Activated CD4-positive, alpha-beta memory T cell treated with anti-CD3 and anti-CD28 coated beads, Interleukin-2, amount 10 ng/mL, durations not matched to agents 7 days and 5 days (primary cell): ENCODE measurements at regions not wholly inside any gene's neighbourhood (a gene's known extent, or its start where the extent isn't known, plus 50 kb on each side); places are given as distances from the start of the nearest gene placed in this dataset.

ENCODE experiments used
- CTCF ChIA-PET: fragments of 350-600 bp; sonication (Branson Sonifier 250); formaldehyde crosslinking; loops from one replicate; lab custom pipeline; 2021; ENCODE audit warnings: antibody characterized with exemption, inconsistent platforms; lab: Charles Lee
- POLR2A ChIA-PET: fragments of 350-600 bp; sonication (Branson Sonifier 250); formaldehyde crosslinking; loops from one replicate; lab custom pipeline; 2021; ENCODE audit warnings: antibody characterized with exemption; lab: Charles Lee
- DNase-seq: peaks from one replicate; pipeline ENCODE4 v3.0.0-alpha.2; 2020
- H3K27ac Mint-ChIP-seq: one replicate; pipeline ENCODE4 v1.8.0; 2021; ENCODE audit warnings: mild to moderate bottlenecking, mixed read lengths
- H3K27me3 Mint-ChIP-seq: one replicate; pipeline ENCODE4 v1.8.0; 2021; ENCODE audit warnings: mixed read lengths
- H3K36me3 Mint-ChIP-seq: one replicate; pipeline ENCODE4 v1.8.0; 2021; ENCODE audit warnings: low read depth, mixed read lengths
- H3K4me1 Mint-ChIP-seq: one replicate; pipeline ENCODE4 v1.8.0; 2021; ENCODE audit warnings: mixed read lengths
- H3K4me3 Mint-ChIP-seq: one replicate; pipeline ENCODE4 v1.8.0; 2021; ENCODE audit warnings: mild to moderate bottlenecking, mixed read lengths
- H3K9me3 Mint-ChIP-seq: one replicate; pipeline ENCODE4 v1.8.0; 2021; ENCODE audit warnings: mixed read lengths

- H3K27ac Mint-ChIP-seq: no peak overlapping the region
- peaks cover 4% of the 10 kb centered on the region for H3K4me1 Mint-ChIP-seq
- no peak for DNase-seq
- H3K27me3 Mint-ChIP-seq: peaks cover 7% of the 10 kb centered on the region
- POLR2A ChIA-PET: no interaction called here
- H3K9me3 Mint-ChIP-seq: no peaks in the 10 kb centered on the region
- no peak overlapping the region for H3K4me3 Mint-ChIP-seq
- no peaks in the 10 kb centered on the region for H3K36me3 Mint-ChIP-seq
- CTCF ChIA-PET: no interaction called here
Observed at GRCh38 chr4:99763635-99764101, 53.0 kb upstream of the DAPP1 start.

DNA sequence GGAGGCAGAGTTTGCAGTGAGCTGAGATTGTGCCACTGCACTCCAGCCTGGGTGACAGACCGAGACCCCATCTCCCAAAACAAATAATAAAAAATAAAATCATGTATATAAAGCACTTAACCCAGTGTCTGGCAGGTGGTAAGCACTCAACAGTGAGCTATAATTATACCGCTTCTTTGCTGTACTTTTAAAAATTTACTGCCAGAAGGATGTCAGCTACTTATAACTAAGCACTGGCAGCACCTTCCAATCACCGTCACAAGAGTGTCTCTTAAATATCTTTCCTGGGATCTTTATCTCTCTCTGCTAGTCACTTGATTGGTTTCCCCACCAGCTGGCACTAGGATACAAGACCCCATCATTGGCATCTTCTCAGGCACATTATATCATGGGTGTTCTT is 53.9 kb upstream of the DAPP1 start:
- ChIA-PET POLR2A (no interaction called here), CTCF (interaction anchor here (1.2 kb wide), 1 partner anchor 46 kb away, joined by 3 read pairs; no protein-coding TSS in a partner anchor)
- H3K36me3 Mint-ChIP-seq: no peaks in the 10 kb centered on the region

GRCh38 chr4:99759988-99760387 is 56.6 kb upstream of the DAPP1 start:
- POLR2A ChIA-PET: no interaction called here

More for the DNA sequence above, 53.9 kb upstream of the DAPP1 start:
- no peak overlapping the region for H3K4me3 Mint-ChIP-seq
- no peak overlapping the region for H3K27ac Mint-ChIP-seq
- DNase-seq: no peak
- H3K4me1 Mint-ChIP-seq: peaks cover 4% of the 10 kb centered on the region
- H3K27me3 Mint-ChIP-seq: peaks cover 7% of the 10 kb centered on the region
- H3K9me3 Mint-ChIP-seq: no peaks in the 10 kb centered on the region

GRCh38 chr4:99759346-99759984 is 57.2 kb upstream of the DAPP1 start:
- POLR2A ChIA-PET: no interaction called here
- no peak for DNase-seq
- CTCF ChIA-PET: no interaction called here
- Mint-ChIP-seq H3K27ac (no peak overlapping the region), H3K27me3 (peaks cover 8% of the 10 kb centered on the region), H3K9me3 (no peaks in the 10 kb centered on the region), H3K4me1 (peaks cover 4% of the 10 kb centered on the region), H3K36me3 (no peaks in the 10 kb centered on the region), H3K4me3 (no peak overlapping the region)

More at GRCh38 chr4:99759988-99760387, 56.6 kb upstream of the DAPP1 start:
- no peaks in the 10 kb centered on the region for H3K36me3 Mint-ChIP-seq
- H3K4me3 Mint-ChIP-seq: no peak overlapping the region
- H3K27me3 Mint-ChIP-seq: peaks cover 8% of the 10 kb centered on the region
- H3K4me1 Mint-ChIP-seq: peaks cover 4% of the 10 kb centered on the region
- no peak for DNase-seq
- CTCF ChIA-PET: no interaction called here
- H3K27ac Mint-ChIP-seq: no peak overlapping the region
- no peaks in the 10 kb centered on the region for H3K9me3 Mint-ChIP-seq

- POLR2A ChIA-PET: no interaction called here
- Mint-ChIP-seq H3K27me3 (peaks cover 1% of the 10 kb centered on the region), H3K4me1 (no peaks in the 10 kb centered on the region), H3K4me3 (no peak overlapping the region), H3K27ac (no peak overlapping the region), H3K36me3 (no peaks in the 10 kb centered on the region), H3K9me3 (no peaks in the 10 kb centered on the region)
- CTCF ChIA-PET: no interaction called here
- no peak for DNase-seq
Observed at GRCh38 chr4:99755223-99755944, 61.2 kb upstream of the DAPP1 start.

GRCh38 chr4:99754756-99755155 is 61.9 kb upstream of the DAPP1 start:
- CTCF ChIA-PET: no interaction called here
- no peaks in the 10 kb centered on the region for H3K9me3 Mint-ChIP-seq

DNA sequence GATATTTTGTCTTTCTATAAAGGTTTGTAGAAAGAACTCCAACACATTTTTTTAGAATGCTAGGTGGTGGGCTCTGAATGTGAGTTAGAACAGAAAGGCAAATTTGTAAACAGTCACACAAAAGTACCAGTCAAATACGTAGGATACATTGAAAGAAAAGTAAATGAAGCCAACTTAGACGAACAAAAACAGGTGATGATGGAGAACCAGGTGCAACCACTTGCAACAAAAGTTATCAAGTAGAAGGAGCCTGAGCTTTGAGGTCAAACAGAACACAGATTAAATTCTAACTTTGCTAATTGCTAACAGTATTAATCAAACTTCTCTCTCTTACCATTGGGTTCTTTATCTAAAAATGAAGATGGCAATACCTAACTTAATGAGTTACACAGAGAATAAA is 62.7 kb upstream of the DAPP1 start:
- Mint-ChIP-seq H3K27ac (no peak overlapping the region), H3K9me3 (no peaks in the 10 kb centered on the region), H3K27me3 (peaks cover 1% of the 10 kb centered on the region), H3K4me1 (no peaks in the 10 kb centered on the region), H3K4me3 (no peak overlapping the region), H3K36me3 (no peaks in the 10 kb centered on the region)
- ChIA-PET CTCF (no interaction called here), POLR2A (no interaction called here)
- DNase-seq: no peak

More at GRCh38 chr4:99754756-99755155, 61.9 kb upstream of the DAPP1 start:
- H3K27ac Mint-ChIP-seq: no peak overlapping the region
- no peak overlapping the region for H3K4me3 Mint-ChIP-seq
- H3K36me3 Mint-ChIP-seq: no peaks in the 10 kb centered on the region
- POLR2A ChIA-PET: no interaction called here
- no peaks in the 10 kb centered on the region for H3K4me1 Mint-ChIP-seq
- DNase-seq: no peak
- H3K27me3 Mint-ChIP-seq: peaks cover 1% of the 10 kb centered on the region

DNA sequence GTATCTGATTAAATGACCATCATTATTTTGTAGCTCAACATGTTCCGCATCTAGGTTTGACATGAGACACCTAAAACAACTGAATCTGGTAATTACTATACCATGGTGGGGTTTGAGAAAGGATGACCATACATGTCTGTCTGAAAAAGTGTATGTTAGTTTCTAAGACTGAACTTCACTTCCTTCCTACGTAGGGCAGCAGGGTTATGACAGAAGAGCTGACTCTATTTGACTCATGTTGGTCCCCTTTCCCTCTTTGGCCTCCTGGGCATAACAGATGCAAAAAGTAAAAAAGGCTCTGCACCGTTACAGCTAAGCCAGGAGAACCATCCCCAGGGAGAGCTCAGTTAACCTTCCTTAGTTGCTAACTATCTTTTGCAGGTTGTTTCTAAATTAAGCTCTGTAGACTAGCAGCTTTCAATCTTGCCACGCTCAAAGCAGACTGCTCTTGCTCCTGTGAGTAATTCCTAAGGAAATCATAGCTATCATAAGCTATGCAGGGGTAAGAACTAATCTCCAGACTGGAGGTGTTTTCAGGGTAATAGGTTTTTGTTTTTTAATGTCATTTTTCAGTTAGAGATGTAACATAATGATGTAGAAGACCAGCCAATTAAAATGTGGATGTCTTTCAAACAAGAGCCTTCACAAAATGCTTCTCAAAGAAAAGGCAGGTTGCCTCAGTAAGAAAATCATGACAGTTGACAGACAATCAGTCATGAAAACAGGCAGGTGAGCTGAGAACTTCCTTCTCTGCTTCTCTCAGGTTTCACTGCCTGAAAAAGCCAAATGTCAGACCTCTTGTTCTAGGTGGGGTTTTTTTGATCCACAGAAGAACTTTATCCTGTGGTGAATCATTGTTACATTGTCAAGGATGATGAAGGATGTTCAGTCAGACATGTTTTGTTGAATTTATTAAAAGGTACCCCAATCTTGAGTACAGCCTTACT is 66.9 kb upstream of the DAPP1 start:
- peaks cover 11% of the 10 kb centered on the region for H3K27me3 Mint-ChIP-seq
- H3K36me3 Mint-ChIP-seq: no peaks in the 10 kb centered on the region
- H3K4me3 Mint-ChIP-seq: no peak overlapping the region
- H3K27ac Mint-ChIP-seq: no peak overlapping the region
- H3K4me1 Mint-ChIP-seq: no peaks in the 10 kb centered on the region
- DNase-seq: no peak
- no peaks in the 10 kb centered on the region for H3K9me3 Mint-ChIP-seq
- POLR2A ChIA-PET: no interaction called here
- CTCF ChIA-PET: no interaction called here

DNA sequence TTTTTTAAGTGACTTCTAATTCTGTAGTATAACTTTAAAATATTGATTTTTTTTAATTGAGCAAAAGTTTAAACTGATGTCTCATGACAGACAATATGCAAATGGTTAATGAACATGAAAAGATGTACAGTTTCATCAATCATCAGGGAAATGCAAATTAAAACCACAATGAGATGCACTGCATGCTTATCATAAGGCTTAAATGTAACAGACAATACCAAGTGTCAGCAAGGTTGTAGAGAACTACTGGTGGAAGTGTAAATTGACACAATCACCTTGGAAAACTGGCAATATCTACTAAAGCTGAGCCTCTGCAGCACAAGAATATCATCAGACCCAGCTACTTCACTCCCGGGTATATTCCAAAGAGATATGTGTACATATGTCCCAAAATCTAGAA is 70.2 kb upstream of the DAPP1 start:
- Mint-ChIP-seq H3K4me3 (no peak overlapping the region), H3K27ac (no peak overlapping the region), H3K4me1 (no peaks in the 10 kb centered on the region), H3K27me3 (peaks cover 14% of the 10 kb centered on the region), H3K9me3 (no peaks in the 10 kb centered on the region), H3K36me3 (no peaks in the 10 kb centered on the region)
- DNase-seq: no peak
- CTCF ChIA-PET: no interaction called here
- POLR2A ChIA-PET: no interaction called here

DNA sequence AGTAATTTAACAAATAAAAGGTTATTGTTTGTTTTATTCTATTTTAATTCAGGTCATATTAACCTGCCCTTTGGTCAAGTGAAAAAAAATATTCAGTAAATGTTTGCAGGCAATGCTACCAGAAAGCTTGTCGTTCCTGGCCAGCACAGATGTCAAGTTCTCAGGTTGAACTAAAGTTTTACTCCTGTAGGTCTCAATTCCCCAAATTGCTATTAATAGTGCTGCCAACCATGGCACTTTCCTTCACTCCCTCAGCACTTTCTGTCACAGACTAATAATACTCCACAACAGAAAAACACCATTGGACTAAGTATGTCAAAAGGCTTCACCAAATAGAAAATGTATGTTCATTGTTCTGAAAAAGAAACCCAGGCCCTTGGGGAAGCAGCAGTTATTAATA is 79.2 kb upstream of the C4orf54 start:
- no peak overlapping the region for H3K4me3 Mint-ChIP-seq
- no peak for DNase-seq
- ChIA-PET CTCF (no interaction called here), POLR2A (no interaction called here)
- no peaks in the 10 kb centered on the region for H3K4me1 Mint-ChIP-seq
- no peaks in the 10 kb centered on the region for H3K36me3 Mint-ChIP-seq
- H3K27ac Mint-ChIP-seq: no peak overlapping the region
- peaks cover 11% of the 10 kb centered on the region for H3K27me3 Mint-ChIP-seq
- no peaks in the 10 kb centered on the region for H3K9me3 Mint-ChIP-seq

GRCh38 chr4:99735822-99736221 is 78.2 kb upstream of the C4orf54 start:
- Mint-ChIP-seq H3K9me3 (no peaks in the 10 kb centered on the region), H3K36me3 (no peaks in the 10 kb centered on the region), H3K27me3 (peaks cover 9% of the 10 kb centered on the region), H3K27ac (no peak overlapping the region), H3K4me3 (no peak overlapping the region), H3K4me1 (no peaks in the 10 kb centered on the region)
- POLR2A ChIA-PET: no interaction called here
- DNase-seq: no peak
- CTCF ChIA-PET: no interaction called here

- H3K36me3 Mint-ChIP-seq: no peaks in the 10 kb centered on the region
- no peaks in the 10 kb centered on the region for H3K4me1 Mint-ChIP-seq
- H3K9me3 Mint-ChIP-seq: no peaks in the 10 kb centered on the region
- ChIA-PET POLR2A (no interaction called here), CTCF (no interaction called here)
- DNase-seq: no peak
- H3K27me3 Mint-ChIP-seq: peaks cover 9% of the 10 kb centered on the region
- H3K27ac Mint-ChIP-seq: no peak overlapping the region
- H3K4me3 Mint-ChIP-seq: no peak overlapping the region
Observed at GRCh38 chr4:99734583-99735322, 77.1 kb upstream of the C4orf54 start.
